DOHH2 (cell line): ENCODE measurements at regions not wholly inside any gene's neighbourhood (a gene's known extent, or its start where the extent isn't known, plus 50 kb on each side); places are given as distances from the start of the nearest gene placed in this dataset.

Experiments
- CTCF ChIP-seq: fragments of 200-600 bp; sonication (generic); IDR thresholded peaks from one replicate; pipeline ENCODE4 v1.5.1; 2014; ENCODE audit warnings: antibody characterized with exemption, mild to moderate bottlenecking, low read depth, low read length; ENCODE audit not compliant: poor library complexity, severe bottlenecking
- EZH2phosphoT487 ChIP-seq: fragments of 200-600 bp; sonication (generic); IDR thresholded peaks from 2 replicates; pipeline ENCODE4 v1.6.1; 2017; ENCODE audit warnings: borderline replicate concordance, mild to moderate bottlenecking, antibody characterized with exemption, low read length, moderate library complexity, mixed read lengths

- TF ChIP-seq CTCF (no peak), EZH2phosphoT487 (no peak)
These were observed 582.6 kb downstream of the CETN3 start for GRCh38 chr5:89826938-89827337.
